HG02840 (cell line): ENCODE measurements at regions not wholly inside any gene's neighbourhood (a gene's known extent, or its start where the extent isn't known, plus 50 kb on each side); places are given as distances from the start of the nearest gene placed in this dataset.

Experiments
- ATAC-seq: cut with Tn5 transposase; IDR thresholded peaks from one replicate; pipeline ENCODE4 v1.9.1; 2021; ENCODE audit warnings: mild to moderate bottlenecking, moderate library complexity, moderate number of reproducible peaks; ENCODE audit not compliant: unreplicated experiment, low FRiP score

GRCh38 chr21:15560383-15561056, 169.3 kb upstream of the USP25 start:
- ATAC-seq = no peak

GRCh38 chr21:15562748-15563147, 167.0 kb upstream of the USP25 start:
- ATAC-seq = no peak

GRCh38 chr21:15564907-15565306, 164.9 kb upstream of the USP25 start:
- no peak for ATAC-seq

- no peak for ATAC-seq
These were observed 163.1 kb upstream of the USP25 start for GRCh38 chr21:15566703-15567102.

- ATAC-seq = no peak
These were observed 162.6 kb upstream of the USP25 start for GRCh38 chr21:15567191-15567590.

GRCh38 chr21:15568516-15568915, 161.3 kb upstream of the USP25 start:
- ATAC-seq = no peak

- ATAC-seq = no peak
These were observed 142.9 kb upstream of the USP25 start for GRCh38 chr21:15586752-15587427.

GRCh38 chr21:15592271-15592860, 137.4 kb upstream of the USP25 start:
- no peak for ATAC-seq

GRCh38 chr21:15592957-15593356, 136.8 kb upstream of the USP25 start:
- no peak for ATAC-seq

GRCh38 chr21:15601390-15601789, 128.4 kb upstream of the USP25 start:
- ATAC-seq = no peak

- no peak for ATAC-seq
These were observed 125.4 kb upstream of the USP25 start for GRCh38 chr21:15604413-15604812.

GRCh38 chr21:15614766-15615165, 115.0 kb upstream of the USP25 start:
- ATAC-seq = no peak

GRCh38 chr21:15616864-15617574, 112.8 kb upstream of the USP25 start:
- no peak for ATAC-seq

- ATAC-seq = no peak
These were observed 111.8 kb upstream of the USP25 start for GRCh38 chr21:15617964-15618363.

GRCh38 chr21:15620892-15621291, 108.9 kb upstream of the USP25 start:
- no peak for ATAC-seq

GRCh38 chr21:15624646-15625045, 105.1 kb upstream of the USP25 start:
- no peak for ATAC-seq

- no peak for ATAC-seq
These were observed 104.4 kb upstream of the USP25 start for GRCh38 chr21:15625363-15625762.

- ATAC-seq = no peak
These were observed 103.8 kb upstream of the USP25 start for GRCh38 chr21:15626031-15626430.

GRCh38 chr21:15627011-15627410, 102.8 kb upstream of the USP25 start:
- ATAC-seq = no peak

GRCh38 chr21:15627823-15628222, 102.0 kb upstream of the USP25 start:
- ATAC-seq = no peak

- no peak for ATAC-seq
These were observed 98.4 kb upstream of the USP25 start for GRCh38 chr21:15631342-15631741.
